ENCODE measurements at regions not wholly inside any gene's neighbourhood (a gene's known extent, or its start where the extent isn't known, plus 50 kb on each side); places are given as distances from the start of the nearest gene placed in this dataset.

DNA sequence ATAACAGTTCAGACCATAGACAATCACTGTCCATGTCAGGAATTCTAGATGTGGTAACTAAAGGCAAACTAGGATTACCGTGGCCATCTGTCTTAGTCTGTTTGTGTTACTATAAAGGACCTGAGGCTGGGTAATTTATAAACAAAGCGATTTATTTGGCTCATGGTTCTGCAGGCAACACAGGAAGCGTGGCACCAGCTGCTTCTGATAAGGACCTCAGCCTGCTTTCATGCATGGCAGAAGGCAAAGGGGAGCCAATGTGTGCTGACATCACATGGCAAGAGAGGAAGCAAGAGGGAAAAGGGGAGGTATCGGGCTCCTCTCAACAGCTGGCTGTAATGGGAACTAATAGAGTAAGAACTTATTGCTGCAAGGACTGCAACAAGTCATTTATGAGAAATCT, 376.7 kb downstream of the GPM6A start:
- intact Hi-C loops (cut with DNase I; ENCODE audit: low total_unique reads): no loop called here
- no peak overlapping the region for H3K27ac ChIP-seq

DNA sequence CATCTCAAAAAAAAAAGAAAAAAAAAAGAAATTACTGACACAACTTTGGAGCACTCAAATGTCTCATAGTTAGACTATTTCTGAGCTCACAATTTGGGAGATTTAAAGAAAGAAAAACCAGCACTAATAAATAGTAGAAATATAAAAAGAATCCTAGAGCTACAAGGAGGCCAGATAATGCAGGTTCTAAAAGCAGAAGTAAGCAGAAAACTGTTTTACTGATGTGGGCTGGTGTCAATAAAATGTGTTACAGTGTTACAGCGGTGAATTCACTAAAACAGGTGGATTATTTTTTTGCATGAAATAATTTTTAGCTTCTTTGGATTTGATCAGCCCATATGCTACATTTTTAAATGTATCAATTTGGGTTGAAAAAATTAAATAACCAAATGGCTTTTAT, 375.9 kb downstream of the GPM6A start:
- TF ChIP-seq POLR2A (IDR thresholded peaks at IDR 0.05): no peak
- TF ChIP-seq, protein P1, sequence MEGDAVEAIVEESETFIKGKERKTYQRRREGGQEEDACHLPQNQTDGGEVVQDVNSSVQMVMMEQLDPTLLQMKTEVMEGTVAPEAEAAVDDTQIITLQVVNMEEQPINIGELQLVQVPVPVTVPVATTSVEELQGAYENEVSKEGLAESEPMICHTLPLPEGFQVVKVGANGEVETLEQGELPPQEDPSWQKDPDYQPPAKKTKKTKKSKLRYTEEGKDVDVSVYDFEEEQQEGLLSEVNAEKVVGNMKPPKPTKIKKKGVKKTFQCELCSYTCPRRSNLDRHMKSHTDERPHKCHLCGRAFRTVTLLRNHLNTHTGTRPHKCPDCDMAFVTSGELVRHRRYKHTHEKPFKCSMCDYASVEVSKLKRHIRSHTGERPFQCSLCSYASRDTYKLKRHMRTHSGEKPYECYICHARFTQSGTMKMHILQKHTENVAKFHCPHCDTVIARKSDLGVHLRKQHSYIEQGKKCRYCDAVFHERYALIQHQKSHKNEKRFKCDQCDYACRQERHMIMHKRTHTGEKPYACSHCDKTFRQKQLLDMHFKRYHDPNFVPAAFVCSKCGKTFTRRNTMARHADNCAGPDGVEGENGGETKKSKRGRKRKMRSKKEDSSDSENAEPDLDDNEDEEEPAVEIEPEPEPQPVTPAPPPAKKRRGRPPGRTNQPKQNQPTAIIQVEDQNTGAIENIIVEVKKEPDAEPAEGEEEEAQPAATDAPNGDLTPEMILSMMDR (IDR thresholded peaks at IDR 0.05 in 4 of 5, conservative IDR thresholded peaks at IDR 0.05 in 1 of 5): no peak
- no peak overlapping the region for H3K4me3 ChIP-seq
- intact Hi-C loops (cut with DNase I; ENCODE audit: low total_unique reads) (no loop called here), in situ Hi-C loops (cut with MboI; ENCODE audit: low sequenced_read_pairs in 4 of 4) (no loop called here)
- no peak overlapping the region for H3K27ac ChIP-seq
- no peaks in the 10 kb centered on the region for H3K27me3 ChIP-seq
- no peaks in the 10 kb centered on the region for H3K9me3 ChIP-seq
- H3K36me3 ChIP-seq: no peaks in the 10 kb centered on the region
- no peaks in the 10 kb centered on the region for H3K4me1 ChIP-seq
- DNase-seq (no peak), ATAC-seq (no peak)

More for the DNA sequence above, 376.7 kb downstream of the GPM6A start:
- H3K4me1 ChIP-seq: no peaks in the 10 kb centered on the region
- no peak for TF ChIP-seq POLR2A (IDR thresholded peaks at IDR 0.05)
- TF ChIP-seq, protein P1 (IDR thresholded peaks at IDR 0.05 in 4 of 5, conservative IDR thresholded peaks at IDR 0.05 in 1 of 5): no peak
- H3K36me3 ChIP-seq: no peaks in the 10 kb centered on the region
- H3K27me3 ChIP-seq: no peaks in the 10 kb centered on the region
- in situ Hi-C loops (cut with MboI; ENCODE audit: low sequenced_read_pairs in 4 of 4): no loop called here
- no peaks in the 10 kb centered on the region for H3K9me3 ChIP-seq
- ATAC-seq: no peak
- DNase-seq: no peak
- H3K4me3 ChIP-seq: no peak overlapping the region

DNA sequence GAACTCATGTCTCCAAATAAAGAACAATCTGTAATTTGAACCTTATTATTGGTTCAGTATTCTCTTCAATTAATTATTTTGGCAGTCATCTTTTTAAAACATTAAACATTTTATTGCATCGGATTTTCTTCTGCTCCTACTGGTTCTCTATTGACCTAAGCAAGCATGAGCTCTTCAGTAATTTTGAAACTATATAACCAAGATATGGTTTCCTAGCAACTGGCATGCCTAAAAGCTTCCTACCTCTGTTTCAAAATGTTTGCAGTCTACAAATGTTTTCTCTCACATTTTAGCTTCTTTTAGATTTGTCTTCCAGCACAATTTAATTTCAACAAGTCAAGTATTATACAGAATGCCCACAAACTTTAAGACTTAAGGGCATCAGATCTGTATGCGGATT, 371.3 kb downstream of the GPM6A start:
- TF ChIP-seq POLR2A (IDR thresholded peaks at IDR 0.05): no peak
- TF ChIP-seq, protein P1 (IDR thresholded peaks at IDR 0.05 in 4 of 5, conservative IDR thresholded peaks at IDR 0.05 in 1 of 5): no peak
- Histone ChIP-seq H3K4me1 (no peaks in the 10 kb centered on the region), H3K27ac (no peak overlapping the region), H3K27me3 (no peaks in the 10 kb centered on the region), H3K9me3 (no peaks in the 10 kb centered on the region), H3K36me3 (no peaks in the 10 kb centered on the region), H3K4me3 (no peak overlapping the region)
- ATAC-seq: no peak
- intact Hi-C loops (cut with DNase I; ENCODE audit: low total_unique reads): no loop called here
- in situ Hi-C loops (cut with MboI; ENCODE audit: low sequenced_read_pairs in 4 of 4): no loop called here
- no peak for DNase-seq

DNA sequence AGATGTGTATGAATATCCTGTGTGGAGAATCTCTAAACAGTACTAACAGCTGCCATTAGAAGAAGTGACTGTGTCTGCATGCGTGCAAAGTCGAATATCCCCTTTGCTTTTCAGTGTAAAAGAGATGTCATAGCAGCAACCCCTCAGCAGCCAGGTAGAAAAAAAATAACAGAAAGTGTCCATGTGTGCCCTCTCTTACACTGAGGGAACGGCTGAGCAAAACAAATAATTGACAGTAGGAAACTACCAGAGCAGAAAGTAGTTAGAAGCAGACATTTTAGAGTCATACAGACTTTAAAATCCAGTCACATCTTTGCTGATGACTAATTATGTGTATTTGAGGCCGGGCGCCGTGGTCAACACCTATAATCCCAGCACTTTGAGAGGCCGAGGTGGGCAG, 370.8 kb downstream of the GPM6A start:
- Histone ChIP-seq H3K36me3 (no peaks in the 10 kb centered on the region), H3K4me1 (no peaks in the 10 kb centered on the region), H3K9me3 (no peaks in the 10 kb centered on the region), H3K4me3 (no peak overlapping the region), H3K27ac (no peak overlapping the region), H3K27me3 (no peaks in the 10 kb centered on the region)
- no peak for TF ChIP-seq POLR2A (IDR thresholded peaks at IDR 0.05)
- TF ChIP-seq, protein P1 (IDR thresholded peaks at IDR 0.05 in 4 of 5, conservative IDR thresholded peaks at IDR 0.05 in 1 of 5): no peak
- ATAC-seq (no peak), DNase-seq (no peak)
- intact Hi-C loops (cut with DNase I; ENCODE audit: low total_unique reads): no loop called here
- in situ Hi-C loops (cut with MboI; ENCODE audit: low sequenced_read_pairs in 4 of 4): no loop called here

DNA sequence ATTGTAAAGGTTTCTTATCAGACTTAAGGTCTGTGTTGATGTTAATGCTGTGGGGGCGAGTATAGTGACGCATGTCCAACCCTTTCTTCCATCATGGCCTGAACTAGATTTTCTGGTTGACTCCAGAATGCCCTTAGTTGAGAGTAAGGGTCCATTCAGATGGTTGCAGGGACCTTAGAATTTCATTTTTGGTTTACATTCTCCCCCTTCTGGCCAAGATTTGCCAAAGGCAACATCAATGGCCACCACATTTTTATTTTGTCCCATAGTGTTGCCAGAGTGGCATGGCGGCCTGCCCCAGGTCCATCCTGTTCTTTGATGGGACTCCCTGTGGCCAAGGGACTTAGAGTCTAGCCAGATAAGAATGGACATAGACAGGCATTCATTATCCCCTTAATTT, 368.5 kb downstream of the GPM6A start:
- in situ Hi-C loops (cut with MboI; ENCODE audit: low sequenced_read_pairs in 4 of 4): no loop called here
- H3K9me3 ChIP-seq: no peaks in the 10 kb centered on the region
- H3K27ac ChIP-seq: no peak overlapping the region
- DNase-seq: no peak
- intact Hi-C loops (cut with DNase I; ENCODE audit: low total_unique reads): no loop called here
- H3K36me3 ChIP-seq: no peaks in the 10 kb centered on the region
- no peak for ATAC-seq
- no peaks in the 10 kb centered on the region for H3K4me1 ChIP-seq
- no peaks in the 10 kb centered on the region for H3K27me3 ChIP-seq
- no peak overlapping the region for H3K4me3 ChIP-seq
- TF ChIP-seq, protein P1 (IDR thresholded peaks at IDR 0.05 in 4 of 5, conservative IDR thresholded peaks at IDR 0.05 in 1 of 5): no peak
- TF ChIP-seq POLR2A (IDR thresholded peaks at IDR 0.05): no peak

All from gastrocnemius medialis (tissue), 4 donors.